ENCODE measurements at regions not wholly inside any gene's neighbourhood (a gene's known extent, or its start where the extent isn't known, plus 50 kb on each side); places are given as distances from the start of the nearest gene placed in this dataset.

- TF ChIP-seq EZH2 (IDR thresholded peaks at IDR 0.05; ENCODE audit: insufficient read depth, poor library complexity, severe bottlenecking), result no peak
- TF ChIP-seq EZH2phosphoT487 (IDR thresholded peaks at IDR 0.05; ENCODE audit: insufficient read depth, low read depth), result no peak
These were observed 296.6 kb downstream of the HGF start for GRCh38 chr7:81473236-81473635.
